BE2C (cell line): ENCODE measurements at regions not wholly inside any gene's neighbourhood (a gene's known extent, or its start where the extent isn't known, plus 50 kb on each side); places are given as distances from the start of the nearest gene placed in this dataset.

Experiments used
- DNase-seq: peaks from one replicate; pipeline ENCODE4 v3.0.0-alpha.2; 2020
- H3K27me3 ChIP-seq: fragments of 250-450 bp; sonication (Bioruptor Pico); 2 replicates; pipeline ENCODE4 v1.5.1; 2020; ENCODE audit warnings: mild to moderate bottlenecking
- H3K36me3 ChIP-seq: fragments of 250-450 bp; sonication (Bioruptor Pico); 2 replicates; pipeline ENCODE4 v1.5.1; 2020; ENCODE audit warnings: mild to moderate bottlenecking
- H3K4me1 ChIP-seq: fragments of 250-450 bp; sonication (Bioruptor Pico); 2 replicates; pipeline ENCODE4 v1.5.1; 2020
- H3K4me3 ChIP-seq: 2 replicates; pipeline ENCODE4 v1.5.1; 2011; ENCODE audit warnings: low read depth, low read length
- H3K9me3 ChIP-seq: fragments of 250-450 bp; sonication (Bioruptor Pico); 2 replicates; pipeline ENCODE4 v1.5.1; 2020
- CTCF ChIP-seq: IDR thresholded peaks from 2 replicates; pipeline ENCODE4 v1.5.1; 2012; ENCODE audit warnings: mild to moderate bottlenecking, low read depth, low read length

DNA sequence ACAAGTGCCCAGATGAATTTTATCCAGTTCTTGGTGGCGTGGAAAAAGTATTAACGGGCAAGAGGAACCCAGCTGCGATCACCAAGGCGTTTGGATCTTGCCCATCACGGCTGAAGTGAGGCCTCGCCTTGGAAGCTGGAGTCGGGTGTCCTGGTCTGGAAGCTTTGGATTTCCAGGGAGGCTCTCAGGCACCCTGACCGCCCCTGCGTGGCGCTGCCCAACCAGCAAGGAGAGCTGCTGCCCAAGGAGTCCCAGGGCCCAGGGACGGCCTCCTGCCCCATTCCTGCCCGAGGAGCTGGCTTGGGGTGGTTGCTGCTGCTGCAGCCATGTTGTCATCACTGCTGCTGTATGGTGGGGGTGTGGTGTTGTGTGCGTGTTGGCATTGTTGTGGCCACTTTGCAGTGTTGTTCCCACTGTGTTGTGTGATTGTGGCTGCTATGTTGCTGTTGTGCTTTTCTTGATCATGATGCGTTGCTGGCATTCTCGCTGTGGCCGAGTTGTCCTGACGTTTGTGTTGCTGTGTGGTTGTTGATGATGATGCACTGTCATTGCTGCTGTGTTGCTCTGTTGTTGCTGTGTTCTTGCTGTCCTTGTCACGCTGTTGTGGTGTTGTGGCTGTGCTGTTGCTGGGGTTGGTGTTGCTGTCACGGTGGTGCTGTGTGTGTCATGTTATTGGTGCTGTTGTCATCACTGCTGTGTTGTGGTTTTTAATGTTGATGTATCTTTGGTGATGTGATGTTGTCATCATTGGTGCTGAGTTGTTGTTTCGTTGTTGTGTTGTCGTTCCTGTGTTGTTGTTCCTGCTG is 318.8 kb downstream of the C16orf95 start:
- peaks cover 4% of the 10 kb centered on the region for H3K27me3 ChIP-seq
- no peak for DNase-seq
- no peak for TF ChIP-seq CTCF

GRCh38 chr16:87000001-87000400 is 317.2 kb downstream of the C16orf95 start:
- Histone ChIP-seq H3K9me3 (no peaks in the 10 kb centered on the region; the same call in 1 of the 2 replicates), H3K27me3 (no peaks in the 10 kb centered on the region), H3K4me1 (no peaks in the 10 kb centered on the region), H3K4me3 (no peak overlapping the region), H3K36me3 (no peaks in the 10 kb centered on the region)
- DNase-seq: no peak
- TF ChIP-seq CTCF: no peak

More for the DNA sequence above, 318.8 kb downstream of the C16orf95 start:
- no peaks in the 10 kb centered on the region; the same call in 1 of the 2 replicates for H3K9me3 ChIP-seq
- H3K4me1 ChIP-seq: no peaks in the 10 kb centered on the region
- no peak overlapping the region for H3K4me3 ChIP-seq
- no peaks in the 10 kb centered on the region for H3K36me3 ChIP-seq

DNA sequence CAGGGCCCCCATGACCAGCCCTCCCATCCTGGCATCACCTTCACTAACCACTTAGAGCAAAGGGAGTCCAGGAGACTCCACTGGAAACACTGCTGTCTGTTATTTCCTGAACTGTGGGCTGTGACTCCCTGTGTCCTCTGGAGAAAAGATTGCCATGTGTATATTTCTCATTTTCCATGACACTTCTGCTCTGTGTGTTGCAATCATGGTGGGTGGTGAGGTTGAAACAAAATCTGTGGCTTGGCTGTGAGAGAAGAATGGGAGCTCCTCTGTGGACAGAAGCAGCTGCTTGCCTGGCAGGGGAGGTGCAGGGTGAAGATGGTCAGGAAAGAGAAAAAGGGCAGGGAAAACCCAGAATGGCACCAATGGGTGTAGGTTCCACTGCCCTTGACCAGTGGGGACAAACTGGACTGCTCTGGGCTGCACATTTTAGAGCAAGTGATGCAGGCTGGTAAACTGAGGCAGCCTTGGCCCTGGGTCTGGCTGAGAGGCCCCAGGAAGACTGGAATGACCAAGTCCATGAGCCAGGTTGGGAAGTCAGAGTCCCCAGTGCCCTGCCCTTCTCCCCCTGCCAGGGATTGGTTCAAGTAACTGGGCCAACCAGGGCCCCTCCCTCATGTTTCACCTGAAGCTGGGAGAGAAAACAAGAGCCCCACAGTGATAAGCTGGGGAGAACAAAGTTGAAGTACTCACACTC is 314.3 kb downstream of the C16orf95 start:
- no peak overlapping the region for H3K4me3 ChIP-seq
- no peaks in the 10 kb centered on the region for H3K27me3 ChIP-seq
- no peaks in the 10 kb centered on the region for H3K9me3 ChIP-seq
- no peaks in the 10 kb centered on the region for H3K4me1 ChIP-seq
- no peak for DNase-seq
- no peak for TF ChIP-seq CTCF
- no peaks in the 10 kb centered on the region for H3K36me3 ChIP-seq

GRCh38 chr16:87003414-87003755 is 313.8 kb downstream of the C16orf95 start:
- H3K27me3 ChIP-seq: no peaks in the 10 kb centered on the region
- no peak for DNase-seq
- no peaks in the 10 kb centered on the region for H3K36me3 ChIP-seq
- no peak overlapping the region for H3K4me3 ChIP-seq
- H3K9me3 ChIP-seq: no peaks in the 10 kb centered on the region
- TF ChIP-seq CTCF: no peak
- H3K4me1 ChIP-seq: no peaks in the 10 kb centered on the region

DNA sequence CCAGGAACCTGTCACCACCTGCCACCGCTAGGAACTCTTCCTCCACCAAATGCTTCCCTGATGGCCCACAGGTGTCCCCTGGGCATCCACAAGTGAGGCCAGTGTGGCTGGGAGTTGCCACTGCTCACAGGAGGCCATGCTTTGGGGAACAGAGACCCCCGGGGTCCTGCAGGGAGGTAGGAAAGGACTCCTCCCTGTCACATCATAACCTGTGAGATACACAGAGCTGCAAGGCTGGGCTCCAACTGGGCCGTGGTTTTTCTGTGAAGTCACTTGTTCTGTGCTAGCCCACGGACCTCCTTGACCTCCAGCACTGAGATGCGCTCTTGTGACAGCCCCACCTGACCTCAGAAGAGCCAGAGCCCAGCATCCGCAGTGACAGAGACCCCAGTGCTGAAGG is 311.2 kb downstream of the C16orf95 start:
- no peak for DNase-seq
- no peaks in the 10 kb centered on the region for H3K36me3 ChIP-seq
- H3K4me1 ChIP-seq: no peaks in the 10 kb centered on the region
- no peak for TF ChIP-seq CTCF
- no peaks in the 10 kb centered on the region for H3K9me3 ChIP-seq
- no peaks in the 10 kb centered on the region for H3K27me3 ChIP-seq
- no peak overlapping the region for H3K4me3 ChIP-seq
